HCT116 (cell line): ENCODE measurements at regions not wholly inside any gene's neighbourhood (a gene's known extent, or its start where the extent isn't known, plus 50 kb on each side); places are given as distances from the start of the nearest gene placed in this dataset.

Source experiments
- ATAC-seq: fragments of 200-7000 bp; cut with Tn5 transposase; 2 replicates; pipeline ENCODE4 v1.9.1; 2020; ENCODE audit warnings: mild to moderate bottlenecking, moderate library complexity
- BruUV-seq: library from RNA; stranded (reverse); fragments of 400-500 nt; replicated peaks from 2 replicates; lab custom pipeline; 2021; lab: Mats Ljungman, UMichigan
- CTCF ChIA-PET: fragments of 300-600 bp; sonication (Branson Sonifier 250); formaldehyde crosslinking; loops from one replicate; lab custom pipeline; 2021; ENCODE audit warnings: antibody characterized with exemption; lab: Charles Lee
- POLR2A ChIA-PET: fragments of 300-600, 350-600 bp; sonication (Branson Sonifier 250); formaldehyde crosslinking; loops from one replicate; lab custom pipeline; 2021; ENCODE audit warnings: antibody characterized with exemption; lab: Charles Lee
- RAD21 ChIA-PET, 2 experiments: fragments of 300-600 bp; sonication (Branson Sonifier 250); formaldehyde crosslinking; loops; one replicate each; lab custom pipeline; 2023; ENCODE audit warnings: low total read pairs in 2 of 2; ENCODE audit not compliant: uncharacterized antibody in 2 of 2, unreplicated experiment in 2 of 2, low non-redundant PET in 1 of 2; lab: Charles Lee
- DNase-seq: peaks from one replicate; pipeline ENCODE4 v3.0.0-alpha.2; 2010; ENCODE audit warnings: low read depth, low spot score
- H2AFZ ChIP-seq: fragments of 200-600 bp; shearing (Covaris generic), sonication (generic); 2 replicates; pipeline ENCODE4 v1.6.1; 2017; ENCODE audit warnings: low read depth, mixed run types, mixed read lengths, antibody characterized with exemption, low read length; ENCODE audit not compliant: poor library complexity, severe bottlenecking
- H3K27ac ChIP-seq: 2 replicates; pipeline ENCODE4 v1.5.1; 2012; ENCODE audit warnings: low read depth, low read length
- H3K27me3 ChIP-seq: fragments of 200-600 bp; sonication (generic); 2 replicates; pipeline ENCODE4 v1.6.1; 2016; ENCODE audit warnings: mixed run types, low read length, mixed read lengths; ENCODE audit not compliant: insufficient read depth
- H3K36me3 ChIP-seq, 2 experiments: fragments of 200-500 bp in 1 of 2; fragments of 200-600 bp in 1 of 2; sonication (Bioruptor generic) in 1 of 2; sonication (generic) in 1 of 2; 2 replicates each; pipeline versions ENCODE4 v1.5.1 to v1.6.1; 2014 to 2016; ENCODE audit warnings: low read length in 2 of 2, inconsistent platforms in 1 of 2, mixed read lengths in 1 of 2, mixed run types in 1 of 2; ENCODE audit not compliant: insufficient read depth in 2 of 2, control insufficient read depth in 1 of 2
- H3K4me1 ChIP-seq, 2 experiments: fragments of 200-600 bp in 1 of 2; sonication (generic) in 1 of 2; 2 replicates each; pipeline versions ENCODE4 v1.5.1 to v1.6.1; 2012 to 2017; ENCODE audit warnings: low read length in 2 of 2, inconsistent platforms in 1 of 2, mild to moderate bottlenecking in 1 of 2, mixed read lengths in 1 of 2, mixed run types in 1 of 2, moderate library complexity in 1 of 2; ENCODE audit not compliant: insufficient read depth in 2 of 2, control insufficient read depth in 1 of 2
- H3K4me2 ChIP-seq: fragments of 200-600 bp; sonication (generic); 2 replicates; pipeline ENCODE4 v1.6.1; 2017; ENCODE audit warnings: mixed run types, low read length, mixed read lengths
- H3K4me3 ChIP-seq, 2 experiments: fragments of 200-600 bp in 1 of 2; sonication (generic) in 1 of 2; replicated peaks in 1 of 2; 2 replicates each; pipeline ENCODE4 v1.5.1; 2011 to 2016; ENCODE audit warnings: low read length in 2 of 2, control low read depth in 1 of 2, low read depth in 1 of 2, mild to moderate bottlenecking in 1 of 2, mixed read lengths in 1 of 2, mixed run types in 1 of 2
- H3K79me2 ChIP-seq: fragments of 200-600 bp; sonication (generic); 2 replicates; pipeline ENCODE4 v1.6.1; 2017; ENCODE audit warnings: mild to moderate bottlenecking, mixed run types, low read length, moderate library complexity, mixed read lengths; ENCODE audit not compliant: insufficient read depth
- H3K9ac ChIP-seq: fragments of 200-600 bp; sonication (generic); 2 replicates; pipeline ENCODE4 v1.6.1; 2016; ENCODE audit warnings: low read length, mixed read lengths
- H3K9me2 ChIP-seq: fragments of 200-600 bp; sonication (generic), shearing (Covaris generic); 2 replicates; pipeline ENCODE4 v1.6.1; 2017; ENCODE audit warnings: mixed run types, mild to moderate bottlenecking, moderate library complexity; ENCODE audit not compliant: insufficient read depth
- H3K9me3 ChIP-seq, 2 experiments: fragments of 200-500 bp in 1 of 2; fragments of 200-600 bp in 1 of 2; sonication (Bioruptor generic) in 1 of 2; sonication (generic) in 1 of 2; 2 replicates each; pipeline ENCODE4 v1.6.1; 2014 to 2017; ENCODE audit warnings: low read length in 2 of 2, mixed read lengths in 2 of 2, inconsistent platforms in 1 of 2, low read depth in 1 of 2, mild to moderate bottlenecking in 1 of 2, mixed run types in 1 of 2, moderate library complexity in 1 of 2; ENCODE audit not compliant: control insufficient read depth in 1 of 2, insufficient read depth in 1 of 2
- H4K20me1 ChIP-seq: fragments of 200-600 bp; sonication (generic), shearing (Covaris generic); 2 replicates; pipeline ENCODE4 v1.6.1; 2017; ENCODE audit warnings: mixed run types, mild to moderate bottlenecking, moderate library complexity; ENCODE audit not compliant: insufficient read depth
- ATF3 ChIP-seq: IDR thresholded peaks from 2 replicates; pipeline ENCODE4 v1.6.1; 2012
- CBX3 ChIP-seq: IDR thresholded peaks from 2 replicates; pipeline ENCODE4 v1.6.1; 2012; ENCODE audit warnings: low read depth
- JUND ChIP-seq: IDR thresholded peaks from 2 replicates; pipeline ENCODE4 v1.6.1; 2012
- RAD21 ChIP-seq: IDR thresholded peaks from 2 replicates; pipeline ENCODE4 v1.6.1; 2012; ENCODE audit warnings: low read depth, mild to moderate bottlenecking
- REST ChIP-seq: IDR thresholded peaks from 2 replicates; pipeline ENCODE4 v1.6.1; 2012; ENCODE audit warnings: low read depth
- SP1 ChIP-seq: IDR thresholded peaks from 2 replicates; pipeline ENCODE4 v1.6.1; 2012; ENCODE audit warnings: low read depth
- TCF7L2 ChIP-seq: IDR thresholded peaks from 2 replicates; pipeline ENCODE4 v1.7.0; 2011; ENCODE audit warnings: borderline replicate concordance, inconsistent platforms; ENCODE audit not compliant: insufficient read depth, insufficient read length; ENCODE audit errors: extremely low read depth
- ZNF274 ChIP-seq: fragments of 200-500 bp; sonication (Bioruptor generic); IDR thresholded peaks from 2 replicates; pipeline ENCODE4 v1.6.1; 2014; ENCODE audit warnings: mild to moderate bottlenecking, low read depth, low read length, inconsistent platforms
- intact Hi-C: fragments of 100-400 bp; cut with micrococcal nuclease; formaldehyde crosslinking; loops from 2 replicates; pipeline ENCODE4 v1.10.0; 2022

- no peak for TF ChIP-seq REST
- TF ChIP-seq CBX3 = no peak
- no peak for TF ChIP-seq JUND
- TF ChIP-seq ZNF274 = no peak
Observed at GRCh38 chr1:113280581-113280980, 109.7 kb upstream of the MAGI3 start (continued).

- RAD21 ChIA-PET = no interaction called here
- H3K27ac ChIP-seq = no peak overlapping the region
- TF ChIP-seq TCF7L2 = no peak
- TF ChIP-seq ZNF274 = no peak
- TF ChIP-seq RAD21 = no peak
- TF ChIP-seq REST = no peak
- no peak for TF ChIP-seq SP1
- no peak for TF ChIP-seq ATF3
- no peak for TF ChIP-seq CBX3
- TF ChIP-seq, all 23 proteins: peak for 0
- Histone ChIP-seq H3K9me2 (no peaks in the 10 kb centered on the region), H3K27me3 (no peaks in the 10 kb centered on the region), H3K4me2 (no peak overlapping the region), H3K4me1 (no peaks in the 10 kb centered on the region), H3K9me3 (no peaks in the 10 kb centered on the region), H4K20me1 (no peaks in the 10 kb centered on the region), H3K4me3 (no peak overlapping the region), H2AFZ (no peak overlapping the region), H3K36me3 (no peaks in the 10 kb centered on the region), H3K9ac (no peak overlapping the region), H3K79me2 (no peaks in the 10 kb centered on the region)
- POLR2A ChIA-PET = no interaction called here
- BruUV-seq = no TSS peak
- CTCF ChIA-PET = no interaction called here
- ATAC-seq = no peak
- intact Hi-C loops = no loop called here
- DNase-seq = no peak
Observed at GRCh38 chr1:113281550-113281949, 108.8 kb upstream of the MAGI3 start.
